Astrocyte (in vitro differentiated cells and primary cell): ENCODE measurements at regions not wholly inside any gene's neighbourhood (a gene's known extent, or its start where the extent isn't known, plus 50 kb on each side); places are given as distances from the start of the nearest gene placed in this dataset.

ENCODE experiments used
- CTCF ChIP-seq: IDR thresholded peaks from 2 replicates; pipeline ENCODE4 v1.5.1; 2011; ENCODE audit warnings: low read depth, mild to moderate bottlenecking, inconsistent platforms, low read length, moderate library complexity; ENCODE audit not compliant: insufficient read depth
- EZH2 ChIP-seq: IDR thresholded peaks from 2 replicates; pipeline ENCODE4 v1.6.1; 2012; ENCODE audit warnings: mild to moderate bottlenecking, low read length, inconsistent platforms; ENCODE audit not compliant: insufficient read depth

GRCh38 chr20:53691060-53691810 is 97.6 kb upstream of the ZNF217 start:
- TF ChIP-seq CTCF (no peak), EZH2 (no peak)
